ENCODE measurements at regions not wholly inside any gene's neighbourhood (a gene's known extent, or its start where the extent isn't known, plus 50 kb on each side); places are given as distances from the start of the nearest gene placed in this dataset.

GRCh38 chr2:234771176-234771575, 180.6 kb upstream of the SH3BP4 start:
- no peak for TF ChIP-seq CTCF (conservative IDR thresholded peaks at IDR 0.05; ENCODE audit: low read length)
- H3K4me3 ChIP-seq (ENCODE audit: low read length), result no peak overlapping the region
- no peak for DNase-seq (ENCODE audit: low read depth)

- TF ChIP-seq CTCF (conservative IDR thresholded peaks at IDR 0.05; ENCODE audit: low read length), result no peak
- no peak overlapping the region for H3K4me3 ChIP-seq (ENCODE audit: low read length)
- no peak for DNase-seq (ENCODE audit: low read depth)
Observed at GRCh38 chr2:234770715-234771141, 181.1 kb upstream of the SH3BP4 start.

DNA sequence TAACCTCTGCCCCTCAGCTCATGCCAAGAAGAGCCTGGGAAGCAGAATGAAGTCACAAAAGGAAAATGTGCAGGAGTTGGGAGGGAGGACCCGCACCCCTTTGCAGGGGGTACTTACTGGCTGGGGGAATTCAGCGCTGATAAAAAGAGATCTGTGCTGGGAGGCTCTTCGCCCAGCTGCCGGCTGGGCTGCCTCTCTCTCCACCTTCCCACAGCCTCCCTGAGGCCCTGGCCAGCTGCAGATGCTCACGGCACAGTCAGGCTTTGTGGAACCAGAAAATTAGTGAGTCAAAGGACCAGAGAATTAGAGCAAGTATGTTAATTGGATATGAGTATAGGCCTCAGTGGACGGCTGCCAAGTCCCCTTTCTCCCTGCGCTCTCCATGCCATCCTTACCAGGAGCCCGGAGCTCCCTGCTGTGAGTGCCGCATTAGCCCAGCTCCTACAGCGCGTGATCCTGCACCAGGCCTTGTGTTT, 181.7 kb upstream of the SH3BP4 start:
- no peak for DNase-seq (ENCODE audit: low read depth)
- H3K4me3 ChIP-seq (ENCODE audit: low read length), result no peak overlapping the region
- no peak for TF ChIP-seq CTCF (conservative IDR thresholded peaks at IDR 0.05; ENCODE audit: low read length)

DNA sequence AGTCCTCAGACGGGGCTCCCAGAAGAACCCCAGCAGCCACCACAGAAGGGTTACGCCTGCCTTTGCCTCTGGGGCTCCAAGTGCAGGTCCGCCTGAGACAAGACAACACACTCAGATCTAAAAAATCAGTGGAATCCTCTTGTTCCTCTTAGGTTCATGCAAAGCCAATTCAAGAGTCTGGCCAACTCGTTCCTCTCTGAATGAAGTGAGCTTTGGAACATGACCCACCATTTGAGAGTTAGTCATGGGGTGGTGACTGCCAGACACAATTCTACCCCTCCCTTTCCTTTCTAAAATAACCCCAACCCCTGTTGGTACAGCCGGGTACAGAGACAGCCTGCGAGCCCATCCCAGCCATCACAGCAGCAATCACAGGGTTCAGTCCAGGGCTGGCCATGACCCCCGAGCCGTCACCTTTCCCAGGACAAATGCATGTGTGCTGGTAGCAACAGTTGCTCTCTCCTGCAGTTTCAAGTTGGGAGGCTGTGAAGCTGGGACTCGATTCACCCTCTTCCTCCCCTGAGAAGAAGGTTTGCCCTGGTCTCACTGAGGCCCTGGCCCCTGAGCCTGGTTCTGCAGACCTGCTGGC, 183.1 kb upstream of the SH3BP4 start:
- peak; percentile 78 for DNase-seq (ENCODE audit: low read depth)
- H3K4me3 ChIP-seq (ENCODE audit: low read length), result no peak overlapping the region
- TF ChIP-seq CTCF (conservative IDR thresholded peaks at IDR 0.05; ENCODE audit: low read length), result no peak

GRCh38 chr2:234765279-234765678, 186.5 kb upstream of the SH3BP4 start:
- TF ChIP-seq CTCF (conservative IDR thresholded peaks at IDR 0.05; ENCODE audit: low read length), result no peak
- H3K4me3 ChIP-seq (ENCODE audit: low read length), result no peak overlapping the region
- no peak for DNase-seq (ENCODE audit: low read depth)

- peak; percentile 33 for DNase-seq (ENCODE audit: low read depth)
- H3K4me3 ChIP-seq (ENCODE audit: low read length), result no peak overlapping the region
- no peak for TF ChIP-seq CTCF (conservative IDR thresholded peaks at IDR 0.05; ENCODE audit: low read length)
Observed at GRCh38 chr2:234764372-234764771, 187.4 kb upstream of the SH3BP4 start.

DNA sequence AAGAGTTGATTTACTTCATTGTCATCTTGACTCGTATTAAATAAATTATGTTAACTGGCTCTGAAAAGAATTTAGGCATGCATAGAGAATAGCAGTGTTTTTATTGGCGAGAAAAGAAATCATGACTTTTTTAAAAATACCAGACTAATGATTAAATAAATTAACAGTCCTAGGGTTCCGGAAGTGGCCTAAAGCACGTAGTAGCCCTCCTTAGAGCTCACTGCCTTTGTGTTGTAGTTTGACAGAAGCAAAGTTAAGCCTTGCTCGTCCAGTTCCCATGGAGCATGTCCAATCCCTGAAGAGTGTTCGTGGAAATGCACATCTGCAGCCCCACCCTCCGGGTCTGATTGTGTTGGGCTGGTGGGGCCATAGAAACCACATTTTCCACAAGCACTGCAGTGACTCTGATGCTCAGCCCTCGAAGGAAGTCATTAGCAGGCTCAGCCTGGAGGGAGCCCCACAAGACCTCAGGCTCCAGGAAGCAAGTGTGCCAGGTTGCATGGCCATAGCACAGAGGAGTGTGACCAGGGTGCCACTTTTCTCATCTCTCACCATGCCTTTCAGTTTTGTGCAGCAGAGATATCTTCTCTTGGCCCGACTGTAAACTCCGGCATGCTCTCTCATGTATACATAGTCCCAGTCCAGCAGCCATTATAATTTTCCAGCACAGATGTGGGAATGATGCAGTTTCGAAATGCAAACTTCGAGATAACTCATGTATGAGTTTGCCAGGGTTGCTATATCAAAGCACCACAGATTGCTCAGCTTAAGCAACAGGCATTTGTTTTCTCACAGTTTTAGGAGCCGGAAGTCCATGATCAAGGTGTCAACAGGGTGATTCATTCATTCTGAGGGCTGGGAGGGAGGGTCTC, 188.6 kb upstream of the SH3BP4 start:
- DNase-seq (ENCODE audit: low read depth), result peak; percentile 94
- no peak overlapping the region for H3K4me3 ChIP-seq (ENCODE audit: low read length)
- no peak for TF ChIP-seq CTCF (conservative IDR thresholded peaks at IDR 0.05; ENCODE audit: low read length)
